Smooth muscle cell of the brain vasculature (primary cell): ENCODE measurements at regions not wholly inside any gene's neighbourhood (a gene's known extent, or its start where the extent isn't known, plus 50 kb on each side); places are given as distances from the start of the nearest gene placed in this dataset.

ENCODE experiments used
- DNase-seq: peaks from one replicate; pipeline ENCODE4 v3.0.0-alpha.2; 2012; ENCODE audit warnings: low read depth, low spot score

DNA sequence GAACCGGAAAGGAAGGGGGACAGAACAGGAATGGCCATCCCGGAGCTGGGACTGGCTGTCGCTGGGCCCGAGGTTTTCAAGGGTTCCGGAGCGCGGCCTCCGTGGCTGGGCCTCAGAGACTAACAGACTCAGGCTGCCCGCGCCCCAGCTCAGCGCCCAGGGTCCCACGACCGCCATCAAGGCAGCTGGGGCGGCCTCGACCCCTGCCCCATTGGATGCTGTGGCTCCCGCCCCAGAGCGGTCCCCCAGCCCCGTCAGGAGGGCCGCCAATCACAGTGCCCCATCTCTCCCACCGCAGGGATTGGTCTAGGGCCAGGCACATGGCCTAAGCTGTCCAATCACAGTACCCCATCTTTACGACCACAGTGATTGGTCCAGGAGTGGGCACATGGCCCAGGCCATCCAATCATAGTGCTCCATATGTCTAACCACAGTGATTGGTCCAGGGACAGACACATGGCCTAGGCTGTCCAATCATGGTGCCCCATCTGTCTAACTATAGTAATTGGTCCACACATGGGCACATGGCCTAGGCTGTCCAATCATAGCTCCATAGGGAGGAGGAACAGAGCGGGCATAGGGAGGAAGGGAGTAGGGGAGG lies 105.3 kb upstream of the NKX1-1 start:
- DNase-seq: peak; percentile 44

DNA sequence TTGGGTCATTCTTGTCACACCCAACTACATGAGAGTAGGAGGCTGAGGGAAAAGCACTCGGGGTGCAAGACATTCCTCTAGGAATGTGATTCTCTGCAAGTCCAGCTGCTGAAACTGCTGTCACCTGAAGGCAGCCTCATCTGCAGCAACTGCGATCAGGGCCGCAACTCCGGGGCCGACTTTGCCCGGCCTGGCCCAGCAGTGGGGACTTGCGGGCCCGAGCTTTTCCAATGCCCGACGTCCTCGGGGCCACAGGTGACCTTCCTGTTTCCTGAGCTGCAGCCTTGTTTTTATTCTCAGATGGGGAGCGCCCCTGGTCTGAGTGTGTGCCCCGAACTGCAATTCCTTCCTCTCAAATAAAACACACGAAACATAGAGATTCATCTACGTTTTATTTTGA lies 104.7 kb upstream of the NKX1-1 start:
- no peak for DNase-seq

DNA sequence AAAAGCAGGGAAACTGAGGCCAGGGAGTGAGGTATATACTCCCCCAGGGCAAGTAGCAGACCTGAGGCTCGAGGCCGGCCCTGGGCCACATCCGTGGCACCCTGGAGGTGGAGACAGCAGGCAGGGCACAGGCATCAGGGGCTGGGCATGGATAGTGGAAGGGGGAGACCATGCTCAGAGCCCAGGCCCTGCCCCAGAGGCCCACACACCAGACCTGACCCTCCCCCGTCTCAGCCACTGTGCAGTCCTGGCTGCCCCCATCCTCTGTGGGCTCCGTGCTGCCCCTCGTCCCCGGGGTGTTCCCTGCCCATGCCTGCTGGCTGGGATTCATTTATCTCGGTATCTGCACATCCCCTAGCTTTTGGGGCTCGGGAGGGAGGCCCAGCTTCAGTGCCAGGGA lies 103.1 kb upstream of the NKX1-1 start:
- DNase-seq: no peak

DNA sequence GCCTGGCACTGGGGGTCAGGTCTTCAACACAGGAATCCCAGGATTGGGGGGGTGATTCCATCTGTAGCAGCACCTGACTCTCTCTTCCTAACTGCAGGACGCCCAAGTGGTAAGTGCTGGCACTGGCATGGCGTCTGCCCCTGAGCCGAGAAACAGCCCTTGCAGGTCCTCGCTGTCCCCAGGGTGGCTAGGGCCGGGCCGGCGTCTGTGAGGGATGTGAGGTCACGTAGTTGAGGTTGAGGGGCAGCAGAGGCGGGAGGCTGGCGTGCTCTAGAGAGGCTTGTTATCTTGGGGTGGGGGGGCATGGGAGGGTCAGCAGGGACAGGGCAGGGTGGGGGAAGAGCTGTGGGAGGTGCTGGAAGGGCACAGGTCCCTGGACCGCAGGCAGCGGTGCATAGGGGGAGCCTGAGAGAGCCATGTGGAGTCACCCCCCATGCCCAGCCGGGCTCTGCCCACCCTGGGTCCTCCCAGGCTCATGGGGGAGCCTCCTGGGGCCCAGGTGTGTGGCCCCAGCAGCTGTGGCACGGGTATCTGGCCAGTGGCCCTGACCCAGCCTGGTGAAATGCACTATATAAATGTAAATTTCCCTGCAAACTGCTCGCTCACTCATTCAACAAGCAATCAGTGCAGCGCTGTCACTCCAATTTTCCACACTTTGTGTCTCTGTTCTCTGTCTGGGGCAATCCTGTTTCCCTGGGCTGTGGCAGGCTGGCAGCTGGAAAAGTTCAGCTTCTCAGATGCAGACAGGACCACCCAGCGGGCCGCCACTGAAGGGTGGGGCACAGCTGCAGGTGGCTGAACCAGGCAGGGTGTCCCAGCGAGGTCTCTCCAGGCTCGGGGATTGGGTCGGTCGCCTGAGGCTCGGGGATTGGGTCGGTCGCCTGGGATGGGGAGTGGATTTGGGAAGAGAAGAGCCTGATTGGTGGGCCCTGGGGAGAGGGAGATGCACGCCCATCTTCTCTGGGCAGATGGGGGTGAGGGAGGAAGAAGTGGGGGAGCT lies 102.2 kb upstream of the NKX1-1 start:
- DNase-seq: no peak

DNA sequence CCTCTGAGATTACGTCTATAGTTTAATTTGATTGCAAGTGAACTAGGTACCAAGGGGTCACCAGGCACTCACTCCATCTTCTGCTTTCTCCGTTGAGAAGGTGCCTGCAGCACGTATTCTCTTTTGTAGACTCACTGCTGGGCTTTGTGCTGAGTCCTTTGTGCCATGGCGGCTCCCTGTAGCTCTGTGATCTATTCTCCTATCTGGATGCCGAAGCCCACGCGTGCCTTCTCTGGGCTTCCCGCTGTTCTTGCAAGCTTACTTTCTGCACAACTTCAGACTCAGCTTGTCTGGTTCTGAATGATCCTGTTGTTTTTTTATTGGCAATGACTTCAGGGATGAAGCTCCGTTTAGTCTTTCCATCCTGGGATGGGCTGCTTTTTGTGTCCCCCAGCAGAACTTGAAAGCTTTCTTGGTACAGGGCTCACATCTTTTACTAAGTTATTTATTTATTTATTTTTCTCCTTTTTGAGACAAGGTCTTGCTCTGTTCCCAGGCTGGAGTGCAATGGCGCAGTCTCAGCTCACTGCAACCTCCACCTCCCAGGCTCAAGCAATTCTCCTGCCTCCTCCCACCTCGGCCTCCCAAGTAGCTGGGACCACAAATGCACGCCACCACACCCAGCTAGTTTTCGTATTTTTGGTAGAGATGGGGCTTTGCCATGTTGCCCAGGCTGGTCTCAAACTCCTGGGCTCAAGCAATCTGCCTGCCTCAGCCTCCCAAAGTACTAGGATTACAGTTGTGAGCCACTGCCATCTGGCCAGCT lies 100.9 kb upstream of the NKX1-1 start:
- DNase-seq: no peak

DNA sequence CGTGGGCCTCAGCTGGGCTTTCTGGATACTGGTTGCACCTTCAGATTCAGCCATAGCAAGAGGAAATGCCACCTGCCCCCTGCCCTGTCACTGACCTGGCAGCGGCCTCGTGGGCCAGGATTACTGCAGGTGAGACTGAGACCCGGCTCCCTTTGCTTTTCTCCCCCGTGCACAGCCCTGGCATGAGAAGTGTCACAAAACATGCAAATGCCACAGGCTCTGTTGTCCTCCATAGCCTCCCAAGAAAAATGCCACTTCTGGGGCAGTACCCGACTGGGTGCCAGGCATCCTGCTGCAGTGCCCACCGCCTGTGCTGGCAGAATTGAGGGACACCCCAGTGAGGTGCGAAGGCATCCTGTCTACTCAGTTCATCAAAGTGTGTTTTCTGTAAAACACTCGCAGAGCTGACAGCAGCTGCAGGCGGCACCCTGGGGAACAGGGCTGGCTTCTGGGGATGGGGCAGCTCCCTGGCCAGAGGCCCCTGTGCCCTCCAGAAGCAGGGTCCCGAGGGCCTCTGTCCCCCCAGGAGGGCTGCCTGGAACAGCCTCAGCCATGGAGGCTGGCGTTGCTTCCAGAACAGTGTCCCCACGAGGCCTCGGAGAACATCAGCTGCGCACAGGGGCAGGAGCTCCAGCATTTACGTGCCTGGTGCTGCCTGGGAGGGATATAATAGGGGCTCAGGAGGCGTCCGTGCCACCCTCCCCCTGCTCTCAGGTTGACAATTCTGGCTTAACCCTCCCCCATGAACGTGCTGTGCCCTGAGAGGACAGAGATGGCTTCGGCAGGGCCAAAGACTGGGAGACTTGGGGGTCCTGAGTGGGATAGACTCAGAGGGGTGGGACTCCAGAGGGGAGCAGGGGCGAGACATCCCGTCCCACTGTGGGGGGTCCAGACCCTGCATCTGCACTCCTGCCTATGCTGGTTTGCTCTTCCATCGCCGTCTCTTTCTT lies 99.5 kb upstream of the NKX1-1 start:
- no peak for DNase-seq

DNA sequence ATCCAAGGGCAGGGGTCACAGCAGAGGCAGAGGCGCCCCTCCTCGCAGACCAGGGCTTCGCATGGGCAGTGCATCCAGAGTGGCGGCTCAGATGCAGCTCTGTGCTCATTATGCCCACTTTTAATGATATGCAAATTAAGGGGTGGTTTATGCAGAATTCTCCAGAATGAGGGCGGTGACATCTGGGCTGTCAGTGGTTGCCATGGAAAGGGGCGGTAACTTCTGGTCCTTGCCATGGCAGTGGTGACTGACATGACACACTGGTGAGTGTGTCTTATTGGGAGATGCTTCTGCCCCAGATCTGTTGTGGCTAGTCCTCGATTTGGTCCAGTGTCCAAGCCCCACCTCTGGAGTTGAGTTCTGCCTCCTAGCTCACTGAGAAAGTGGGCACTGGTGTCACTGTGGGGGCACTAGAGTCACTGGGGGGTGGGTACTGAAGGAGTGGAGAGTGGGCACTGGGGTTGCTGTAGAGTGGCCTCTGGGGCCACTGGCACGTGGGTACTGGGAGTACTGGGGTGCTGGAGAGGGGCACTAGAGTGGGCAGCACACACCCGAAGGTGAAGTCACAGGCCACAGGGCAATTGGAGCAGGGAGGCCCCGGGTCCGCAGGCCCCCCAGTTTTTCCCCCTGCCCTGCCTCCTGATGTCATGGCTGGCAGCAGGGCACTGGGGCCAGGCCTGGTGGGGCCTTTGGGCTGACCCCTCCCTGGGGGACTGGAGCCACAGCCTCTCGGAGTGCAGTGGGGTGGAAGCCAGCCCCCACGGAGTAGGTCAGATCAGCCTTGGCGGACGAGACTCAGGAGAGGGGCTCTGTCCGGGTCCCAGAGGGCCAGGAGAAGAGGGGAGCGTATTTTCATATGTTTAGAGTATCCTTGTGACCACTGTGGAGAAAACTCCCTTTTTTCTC lies 98.6 kb upstream of the NKX1-1 start:
- DNase-seq: no peak

DNA sequence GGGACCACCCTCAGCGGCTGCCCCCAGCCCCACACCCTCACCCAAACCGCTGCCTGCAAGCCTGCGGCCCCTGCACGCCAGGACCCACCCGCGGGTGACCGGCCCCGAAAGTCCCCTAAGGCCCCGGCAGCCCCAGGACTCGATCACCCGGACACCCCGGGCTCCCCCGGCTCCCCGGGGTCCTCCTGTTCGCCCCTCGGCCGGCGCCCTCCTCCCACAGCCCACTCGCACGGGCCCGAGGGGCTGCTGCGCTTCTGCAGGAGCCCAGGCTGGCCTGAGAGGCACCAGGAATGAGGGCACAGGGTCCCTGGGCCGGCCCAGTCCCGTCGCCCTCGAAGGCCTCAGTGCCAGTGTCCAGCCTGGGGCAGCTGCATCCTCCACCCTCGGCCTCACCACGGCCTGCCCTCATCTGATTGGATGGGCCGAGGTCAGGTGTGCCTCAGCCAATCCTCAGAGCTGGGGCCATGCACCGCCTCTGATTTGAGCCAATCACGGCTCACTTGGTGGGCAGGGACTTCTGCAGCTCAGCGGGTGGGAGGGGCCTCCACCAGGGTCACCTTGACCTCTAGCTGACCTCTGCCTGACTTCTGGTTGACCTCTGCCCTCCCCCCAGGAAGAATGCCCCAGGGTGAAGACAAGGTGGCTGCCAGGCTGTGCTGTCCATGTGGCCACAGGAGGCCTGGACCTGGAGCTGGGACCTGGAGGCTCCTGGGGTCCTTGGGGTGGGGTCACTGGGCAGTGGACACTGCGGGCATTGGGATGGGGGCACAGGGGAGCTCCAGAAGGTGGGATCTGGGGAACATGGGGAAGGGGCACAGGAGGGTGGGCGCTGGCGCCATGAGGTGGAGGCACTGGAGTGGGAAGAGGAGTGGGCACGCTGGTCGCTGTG lies 97.6 kb upstream of the NKX1-1 start:
- DNase-seq: no peak

DNA sequence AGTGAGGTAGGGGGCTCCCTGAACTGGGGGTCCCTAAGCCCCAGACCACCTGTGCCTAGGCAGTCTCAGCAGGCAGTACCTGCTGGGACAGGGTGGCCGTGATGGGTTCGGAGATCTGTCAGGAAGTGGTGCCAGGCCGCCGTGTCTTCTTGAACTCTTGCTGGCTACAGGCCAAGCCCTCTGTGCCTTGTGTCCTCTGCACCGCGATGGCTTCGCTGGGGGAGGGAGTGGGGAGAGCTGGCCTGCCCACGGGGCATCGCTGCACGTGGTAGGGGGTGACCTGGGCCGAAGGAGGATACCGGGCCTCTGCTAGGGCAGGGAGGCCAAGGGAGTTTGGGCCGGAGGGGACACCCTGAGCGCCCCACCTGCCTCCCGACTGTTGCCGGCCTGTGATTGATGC lies 96.7 kb upstream of the NKX1-1 start:
- no peak for DNase-seq

DNA sequence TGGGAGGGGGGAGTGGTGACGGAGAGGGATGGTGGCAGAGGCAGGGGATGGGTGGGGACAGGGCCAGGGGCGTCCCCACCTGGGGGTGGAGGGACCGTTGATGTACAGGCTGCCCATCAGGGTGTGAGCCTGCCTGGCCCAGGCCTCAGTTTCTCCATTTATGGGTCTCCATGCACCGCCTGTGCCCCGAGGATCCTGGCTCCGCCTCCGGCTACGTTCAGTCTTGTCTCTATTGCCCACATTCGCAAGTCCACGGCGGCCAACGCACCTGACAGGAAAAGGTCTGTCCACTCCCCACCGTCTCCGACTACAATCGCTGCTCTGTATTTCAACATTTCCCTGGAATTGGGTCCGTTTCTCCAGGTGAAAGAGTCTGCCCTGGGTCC lies 96.3 kb upstream of the NKX1-1 start:
- DNase-seq: no peak

DNA sequence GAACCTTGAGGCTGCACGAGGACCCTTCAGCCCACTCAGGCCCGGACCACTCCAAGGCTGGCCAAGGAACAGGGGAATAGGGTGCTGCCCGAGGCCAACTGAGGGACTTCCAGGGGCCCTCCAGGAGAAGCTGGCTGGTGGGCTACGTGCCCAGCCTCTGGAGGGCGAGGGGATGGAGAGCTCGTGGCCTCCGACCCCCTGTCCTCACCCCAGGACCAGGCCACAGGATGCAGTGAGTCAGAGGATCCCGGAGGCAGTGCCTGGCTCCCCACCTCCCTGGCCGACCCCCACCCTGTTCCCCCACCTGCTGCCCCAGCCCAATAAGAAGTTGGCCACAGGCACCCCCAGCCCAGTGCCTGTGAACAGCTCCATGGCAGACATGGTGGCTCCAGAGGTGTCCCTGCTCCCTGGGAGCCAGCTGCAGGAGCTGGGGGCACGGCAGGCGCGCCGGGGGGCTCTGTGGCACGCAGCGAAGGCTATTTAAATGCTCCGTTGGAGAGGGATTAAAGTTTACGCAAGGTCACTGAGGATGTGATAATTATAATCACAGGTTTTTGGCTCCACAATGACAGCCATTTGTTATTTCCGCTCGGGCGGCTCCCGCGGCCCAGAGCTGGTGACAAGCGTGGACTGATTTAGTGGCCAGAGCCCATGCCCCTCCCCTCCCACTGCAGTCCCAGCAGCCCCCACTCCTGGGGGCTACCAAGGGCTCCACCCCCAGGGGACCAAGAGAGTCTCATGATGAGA lies 95.7 kb upstream of the NKX1-1 start:
- DNase-seq: no peak

DNA sequence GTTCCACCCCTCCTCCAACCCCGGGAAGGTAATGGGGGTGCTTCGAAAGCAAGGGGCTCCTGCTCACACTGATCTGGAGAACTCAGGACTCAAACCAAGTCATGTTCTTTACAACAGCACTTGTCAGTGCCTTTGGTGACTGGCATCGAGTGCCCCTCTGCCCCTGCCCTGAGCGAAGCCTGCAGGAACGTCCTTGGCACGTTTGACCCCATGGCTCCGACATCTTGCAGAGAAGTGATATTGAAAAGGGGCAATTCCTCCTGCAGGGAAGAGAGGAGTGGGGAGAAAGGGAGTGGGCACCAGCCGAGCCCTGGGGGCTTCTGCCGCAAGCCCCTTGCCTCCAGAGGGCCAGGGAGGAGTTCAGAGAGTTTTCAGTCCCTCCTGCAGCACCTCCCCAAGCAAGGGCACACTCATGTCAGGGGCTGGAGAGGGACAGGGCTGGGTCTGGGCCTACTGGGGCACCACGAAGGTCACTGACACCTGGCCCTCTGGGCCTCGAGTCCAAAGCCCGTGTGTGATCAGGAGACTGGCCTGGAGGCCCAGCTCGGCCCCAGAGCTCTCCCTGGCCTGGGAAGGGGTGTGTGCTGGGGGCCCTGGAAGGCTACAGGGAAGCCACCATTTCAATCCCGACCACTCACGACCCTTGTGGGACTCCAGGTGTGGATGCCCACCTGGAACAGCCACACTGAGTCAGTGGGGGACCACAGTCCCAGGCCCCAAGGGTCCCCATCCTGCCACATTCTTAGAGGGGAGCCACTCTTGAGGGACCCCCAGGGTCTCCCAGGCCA lies 94.9 kb upstream of the NKX1-1 start:
- DNase-seq: no peak

DNA sequence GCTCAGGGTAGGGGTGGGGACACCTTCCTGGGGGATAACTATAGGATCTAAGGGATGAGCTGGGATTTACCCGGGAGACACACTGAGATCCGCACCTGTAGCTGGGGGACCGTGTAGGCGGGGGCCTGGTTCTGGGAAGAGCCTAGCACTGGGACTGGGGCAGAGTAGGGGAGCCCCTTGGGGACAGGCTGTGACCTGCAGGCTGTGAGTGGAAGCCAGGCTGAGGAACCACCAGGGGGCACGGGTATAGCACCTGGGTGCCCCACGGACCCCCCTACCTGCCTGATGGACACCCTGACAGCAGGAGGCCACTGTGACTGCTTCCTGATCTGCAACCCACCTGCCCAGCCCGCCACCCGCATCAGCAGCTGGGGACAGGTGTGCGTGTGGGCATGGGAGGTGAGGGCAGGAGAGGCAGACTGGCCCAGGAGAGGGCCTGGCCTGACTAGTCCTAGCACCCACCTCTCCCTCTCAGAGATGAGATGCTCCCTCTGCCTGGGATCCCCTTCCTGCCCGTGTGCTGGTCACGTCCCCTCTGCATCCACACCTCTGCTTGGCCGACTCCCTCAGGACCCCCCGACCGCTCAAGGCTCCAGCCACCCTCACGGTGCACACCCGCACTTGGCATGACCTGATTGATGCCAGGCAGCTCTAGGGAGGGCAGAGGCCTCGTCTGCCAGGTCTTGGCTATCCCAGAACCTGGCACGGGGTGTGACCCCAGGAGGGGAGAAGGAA lies 94.2 kb upstream of the NKX1-1 start:
- DNase-seq: no peak

DNA sequence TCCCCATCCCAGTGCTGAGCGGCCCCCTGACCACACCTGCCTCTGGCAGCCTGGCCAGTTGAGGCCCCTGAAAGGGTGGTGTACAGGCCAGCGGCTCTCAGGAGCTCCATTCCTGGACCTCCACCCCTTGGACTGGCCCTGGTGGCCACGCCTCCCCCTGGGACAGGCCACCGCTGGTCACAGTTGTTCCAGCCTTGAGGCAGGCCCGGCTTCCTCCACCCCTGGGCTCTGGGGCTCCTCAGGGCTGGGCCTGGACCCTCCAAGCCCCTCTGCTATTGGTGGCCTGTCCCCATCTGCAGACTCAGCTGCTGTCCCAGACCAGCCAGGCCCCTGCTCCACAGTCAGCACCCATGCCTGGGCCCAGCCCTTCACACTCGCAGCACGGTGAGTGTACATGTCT lies 93.2 kb upstream of the NKX1-1 start:
- DNase-seq: no peak

DNA sequence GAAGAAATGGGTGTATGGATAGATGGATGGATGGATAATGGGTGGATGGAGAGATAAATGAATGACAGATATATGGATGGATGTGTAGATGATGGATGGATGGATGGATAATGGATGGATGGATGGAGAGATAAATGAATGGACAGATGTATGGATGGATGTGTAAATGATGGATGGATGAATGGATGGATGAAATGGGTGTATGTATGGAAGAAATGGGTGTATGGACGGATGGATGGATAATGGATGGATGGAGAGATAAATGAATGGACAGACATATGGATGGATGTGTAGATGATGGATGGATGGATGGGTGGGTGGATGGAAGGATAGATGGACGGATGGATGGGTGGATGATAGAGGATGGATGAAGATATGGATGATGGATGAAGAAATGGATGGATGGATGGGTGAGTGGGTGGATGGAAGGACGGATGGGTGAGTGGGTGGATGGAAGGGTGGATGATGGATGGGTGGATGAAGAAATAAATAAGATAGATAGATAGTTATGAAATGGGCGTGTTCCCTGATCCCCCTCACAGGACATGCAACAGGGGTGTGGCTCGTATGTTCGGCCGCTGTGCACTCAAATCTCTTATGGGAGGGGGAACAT lies 91.1 kb upstream of the NKX1-1 start:
- no peak for DNase-seq

DNA sequence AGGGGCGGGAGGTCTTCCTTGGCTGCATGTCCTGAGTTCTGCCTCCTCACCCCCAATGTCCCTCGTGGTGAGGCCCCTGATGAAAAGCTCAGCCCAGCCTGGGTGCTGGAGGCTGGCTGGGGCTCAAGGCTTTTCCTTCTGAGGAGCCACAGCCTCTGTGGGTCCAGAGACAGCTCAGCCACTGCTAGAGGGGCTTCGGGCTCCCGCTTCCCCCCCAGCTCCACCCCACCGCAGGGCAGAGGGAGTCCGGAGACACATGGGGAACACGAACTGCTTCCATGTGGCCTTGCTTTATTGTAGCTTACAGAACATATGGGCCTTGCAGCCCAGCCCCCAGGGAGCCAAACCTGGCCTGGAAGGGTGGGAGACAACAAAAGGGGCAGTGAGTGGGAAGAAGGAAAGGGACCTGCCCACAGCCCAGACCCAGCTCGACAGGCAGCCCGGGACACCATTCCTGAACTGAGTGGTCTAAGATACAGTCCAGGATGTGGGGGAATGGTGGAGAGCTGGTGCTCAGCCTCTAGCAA lies 89.9 kb upstream of the NKX1-1 start:
- DNase-seq: no peak
